SH-SY5Y (cell line): ENCODE measurements at regions not wholly inside any gene's neighbourhood (a gene's known extent, or its start where the extent isn't known, plus 50 kb on each side); places are given as distances from the start of the nearest gene placed in this dataset.

Experiments used
- GATA2 ChIP-seq: IDR thresholded peaks from 2 replicates; pipeline ENCODE4 v1.6.1; 2011; ENCODE audit warnings: mild to moderate bottlenecking, low read depth, low read length
- GATA3 ChIP-seq: IDR thresholded peaks from 2 replicates; pipeline ENCODE4 v1.6.1; 2011; ENCODE audit warnings: low read depth, mild to moderate bottlenecking, low read length, moderate library complexity

DNA sequence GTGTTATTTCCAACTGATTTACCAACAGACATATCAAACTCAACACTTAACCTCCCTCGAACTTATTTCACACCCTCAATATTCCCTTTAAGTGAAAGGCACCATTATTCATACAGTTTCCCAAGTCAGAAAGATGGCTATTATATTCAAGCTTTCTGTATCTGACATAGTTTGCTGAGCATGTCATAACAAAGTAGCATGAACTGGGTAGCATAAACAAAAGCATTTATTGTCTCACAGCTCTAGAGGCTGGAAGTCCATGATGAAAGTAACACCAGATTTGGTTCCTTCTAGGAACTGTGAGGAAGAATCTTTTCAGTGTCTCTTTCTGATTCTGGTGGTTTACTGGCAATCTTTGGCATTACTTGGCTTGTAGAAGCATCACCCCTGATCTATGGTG, 1388.6 kb downstream of the TECRL start:
- TF ChIP-seq GATA2 (no peak), GATA3 (no peak)
